GM19395 (cell line): ENCODE measurements at regions not wholly inside any gene's neighbourhood (a gene's known extent, or its start where the extent isn't known, plus 50 kb on each side); places are given as distances from the start of the nearest gene placed in this dataset.

ENCODE experiments used
- ATAC-seq: cut with Tn5 transposase; IDR thresholded peaks from one replicate; pipeline ENCODE4 v1.9.1; 2021; ENCODE audit warnings: mild to moderate bottlenecking, moderate library complexity; ENCODE audit not compliant: unreplicated experiment

- ATAC-seq, result no peak
Observed at GRCh38 chr14:53567236-53567780, 389.3 kb downstream of the BMP4 start.

- ATAC-seq, result no peak
Observed at GRCh38 chr14:53564870-53565269, 391.8 kb downstream of the BMP4 start.

- no peak for ATAC-seq
Observed at GRCh38 chr14:53563628-53564027, 393.0 kb downstream of the BMP4 start.

GRCh38 chr14:53553221-53553620 lies 400.1 kb upstream of the DDHD1 start:
- no peak for ATAC-seq

- no peak for ATAC-seq
Observed at GRCh38 chr14:53551862-53552261, 398.7 kb upstream of the DDHD1 start.

GRCh38 chr14:53550776-53551175 lies 397.7 kb upstream of the DDHD1 start:
- ATAC-seq, result no peak

GRCh38 chr14:53549956-53550355 lies 396.8 kb upstream of the DDHD1 start:
- ATAC-seq, result no peak

GRCh38 chr14:53547593-53547992 lies 394.5 kb upstream of the DDHD1 start:
- ATAC-seq, result peak; percentile 42

- ATAC-seq, result peak; percentile 86
Observed at GRCh38 chr14:53545217-53545616, 392.1 kb upstream of the DDHD1 start.

- no peak for ATAC-seq
Observed at GRCh38 chr14:53542732-53543131, 389.6 kb upstream of the DDHD1 start.

- no peak for ATAC-seq
Observed at GRCh38 chr14:53541411-53541810, 388.3 kb upstream of the DDHD1 start.

- ATAC-seq, result peak; percentile 83
Observed at GRCh38 chr14:53539489-53540126, 386.5 kb upstream of the DDHD1 start.

- ATAC-seq, result no peak
Observed at GRCh38 chr14:53538316-53538881, 385.3 kb upstream of the DDHD1 start.

- ATAC-seq, result no peak
Observed at GRCh38 chr14:53537422-53538315, 384.5 kb upstream of the DDHD1 start.

- no peak for ATAC-seq
Observed at GRCh38 chr14:53536446-53536845, 383.3 kb upstream of the DDHD1 start.

GRCh38 chr14:53534841-53535240 lies 381.7 kb upstream of the DDHD1 start:
- no peak for ATAC-seq

- peak; percentile 66 for ATAC-seq
Observed at GRCh38 chr14:53533384-53533970, 380.4 kb upstream of the DDHD1 start.

GRCh38 chr14:53532853-53533252 lies 379.7 kb upstream of the DDHD1 start:
- ATAC-seq, result peak; percentile 19

GRCh38 chr14:53531730-53532129 lies 378.6 kb upstream of the DDHD1 start:
- ATAC-seq, result no peak

- no peak for ATAC-seq
Observed at GRCh38 chr14:53531156-53531555, 378.0 kb upstream of the DDHD1 start.

- ATAC-seq, result no peak
Observed at GRCh38 chr14:53529519-53529918, 376.4 kb upstream of the DDHD1 start.
